Astrocyte of the cerebellum (primary cell): ENCODE measurements at regions not wholly inside any gene's neighbourhood (a gene's known extent, or its start where the extent isn't known, plus 50 kb on each side); places are given as distances from the start of the nearest gene placed in this dataset.

ENCODE experiments used
- DNase-seq: peaks from one replicate; pipeline ENCODE4 v3.0.0-alpha.2; 2011; ENCODE audit warnings: low read depth
- H3K4me3 ChIP-seq: 2 replicates; pipeline ENCODE4 v1.5.1; 2011; ENCODE audit warnings: mild to moderate bottlenecking, low read depth, low read length, moderate library complexity
- CTCF ChIP-seq: IDR thresholded peaks from 2 replicates; pipeline ENCODE4 v1.5.1; 2012; ENCODE audit warnings: low read length, low read depth, moderate library complexity, mild to moderate bottlenecking; ENCODE audit errors: missing control alignments
- in situ Hi-C: cut with HindIII; loops from 2 replicates; pipeline ENCODE4 v1.10.0; 2017; ENCODE audit warnings: low sequenced_read_pairs

- in situ Hi-C loops, result no loop called here
- no peak for DNase-seq
- TF ChIP-seq CTCF, result no peak
- H3K4me3 ChIP-seq, result no peak overlapping the region
Observed at GRCh38 chr10:1978584-1978983, 241.3 kb upstream of the ADARB2 start.

GRCh38 chr10:1977461-1977860, 240.1 kb upstream of the ADARB2 start:
- no peak for DNase-seq
- in situ Hi-C loops, result no loop called here
- no peak overlapping the region for H3K4me3 ChIP-seq
- no peak for TF ChIP-seq CTCF

GRCh38 chr10:1972406-1972805, 235.1 kb upstream of the ADARB2 start:
- DNase-seq, result no peak
- in situ Hi-C loops, result no loop called here
- no peak for TF ChIP-seq CTCF
- no peak overlapping the region for H3K4me3 ChIP-seq

- no peak overlapping the region for H3K4me3 ChIP-seq
- peak; percentile 8 for DNase-seq
- in situ Hi-C loops, result no loop called here
- TF ChIP-seq CTCF, result no peak
Observed at GRCh38 chr10:1968257-1969033, 231.1 kb upstream of the ADARB2 start.

- in situ Hi-C loops, result no loop called here
Observed at GRCh38 chr10:1966712-1967376, 229.5 kb upstream of the ADARB2 start.

GRCh38 chr10:1964476-1964875, 227.2 kb upstream of the ADARB2 start:
- TF ChIP-seq CTCF, result no peak
- no peak overlapping the region for H3K4me3 ChIP-seq
- no peak for DNase-seq
- in situ Hi-C loops, result no loop called here

More at GRCh38 chr10:1966712-1967376, 229.5 kb upstream of the ADARB2 start:
- no peak for TF ChIP-seq CTCF
- H3K4me3 ChIP-seq, result no peak overlapping the region
- no peak for DNase-seq
